ENCODE measurements at regions not wholly inside any gene's neighbourhood (a gene's known extent, or its start where the extent isn't known, plus 50 kb on each side); places are given as distances from the start of the nearest gene placed in this dataset.

DNA sequence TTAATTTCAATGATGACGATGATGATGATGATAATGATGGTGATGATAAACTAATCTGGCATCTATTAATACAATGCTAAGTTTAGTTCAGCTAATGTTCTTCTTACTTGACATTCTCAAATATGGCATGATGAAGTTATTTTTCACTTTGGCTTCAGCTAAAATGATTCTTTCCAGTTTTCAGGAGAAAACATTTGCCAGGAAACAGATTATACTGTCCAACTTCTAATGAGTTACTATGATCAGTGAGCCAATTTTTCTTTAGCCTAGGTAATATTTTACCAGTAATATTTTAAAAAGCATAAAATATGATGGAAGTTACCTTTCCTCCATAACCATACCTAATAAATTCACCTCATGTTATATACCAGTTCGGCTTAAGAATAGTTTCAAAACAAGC, 245.7 kb upstream of the CSNK1A1L start:
- TF ChIP-seq EZH2 (IDR thresholded peaks at IDR 0.05; ENCODE audit: low read length, unreplicated experiment) (no peak), CTCF (conservative IDR thresholded peaks at IDR 0.05; ENCODE audit: low read depth, low read length) (no peak)
